Retinal pigment epithelial cell (primary cell): ENCODE measurements at regions not wholly inside any gene's neighbourhood (a gene's known extent, or its start where the extent isn't known, plus 50 kb on each side); places are given as distances from the start of the nearest gene placed in this dataset.

ENCODE experiments used
- DNase-seq: peaks from one replicate; pipeline ENCODE4 v3.0.0-alpha.2; 2010; ENCODE audit warnings: low read depth
- H3K4me3 ChIP-seq: 2 replicates; pipeline ENCODE4 v1.5.1; 2011; ENCODE audit warnings: mild to moderate bottlenecking, low read length, control low read depth, moderate library complexity
- CTCF ChIP-seq: conservative IDR thresholded peaks from 2 replicates; pipeline ENCODE4 v1.5.1; 2011; ENCODE audit warnings: low read depth, low read length, control low read depth, inconsistent platforms

GRCh38 chr16:55040366-55041086 is 109.9 kb downstream of the IRX5 start:
- no peak for DNase-seq
- no peak for TF ChIP-seq CTCF
- no peak overlapping the region for H3K4me3 ChIP-seq

- no peak for TF ChIP-seq CTCF
- H3K4me3 ChIP-seq = no peak overlapping the region
- DNase-seq = no peak
Observed at GRCh38 chr16:55041540-55042234, 111.0 kb downstream of the IRX5 start.

GRCh38 chr16:55042556-55043432 is 112.1 kb downstream of the IRX5 start:
- no peak for TF ChIP-seq CTCF
- no peak overlapping the region for H3K4me3 ChIP-seq
- no peak for DNase-seq

- TF ChIP-seq CTCF = no peak
- H3K4me3 ChIP-seq = no peak overlapping the region
- no peak for DNase-seq
Observed at GRCh38 chr16:55043499-55043898, 112.8 kb downstream of the IRX5 start.

- no peak for TF ChIP-seq CTCF
- no peak overlapping the region for H3K4me3 ChIP-seq
- DNase-seq = no peak
Observed at GRCh38 chr16:55044201-55044975, 113.7 kb downstream of the IRX5 start.

- H3K4me3 ChIP-seq = no peak overlapping the region
- DNase-seq = no peak
- no peak for TF ChIP-seq CTCF
Observed at GRCh38 chr16:55045329-55045728, 114.7 kb downstream of the IRX5 start.
